ENCODE measurements at regions not wholly inside any gene's neighbourhood (a gene's known extent, or its start where the extent isn't known, plus 50 kb on each side); places are given as distances from the start of the nearest gene placed in this dataset.

- DNase-seq, result no peak
- no peaks in the 10 kb centered on the region for H3K36me3 ChIP-seq (ENCODE audit: low read depth)
- intact Hi-C loops (cut with micrococcal nuclease; ENCODE audit: unreplicated experiment), result no loop called here
- CTCF ChIA-PET, result no interaction called here
- TF ChIP-seq EZH2 (IDR thresholded peaks at IDR 0.05; ENCODE audit: low read depth) (no peak), CTCF (conservative IDR thresholded peaks at IDR 0.05) (no peak)
- no peak overlapping the region for H3K27ac ChIP-seq
- no peaks in the 10 kb centered on the region for H3K9me3 ChIP-seq (ENCODE audit: insufficient read depth, low read depth)
- no peaks in the 10 kb centered on the region for H3K79me2 ChIP-seq (ENCODE audit: low read depth)
- H3K27me3 ChIP-seq (ENCODE audit: insufficient read depth, low read depth), result no peaks in the 10 kb centered on the region
- H3K4me1 ChIP-seq (replicated peaks; ENCODE audit: insufficient read depth), result no peaks in the 10 kb centered on the region
- no peak overlapping the region for H3K4me3 ChIP-seq
- POLR2A ChIA-PET (ENCODE audit: unreplicated experiment), result no interaction called here
- H2AFZ ChIP-seq, result no peak overlapping the region
- H3K4me2 ChIP-seq, result no peak overlapping the region
- no TSS peak for BruUV-seq (replicated peaks)
- H3K9me2 ChIP-seq (ENCODE audit: insufficient read depth), result no peaks in the 10 kb centered on the region
- H3F3A ChIP-seq (ENCODE audit: insufficient read depth, low read depth), result no peaks in the 10 kb centered on the region
- no peaks in the 10 kb centered on the region for H4K20me1 ChIP-seq (ENCODE audit: insufficient read depth)
Measured at GRCh38 chr18:68557183-68557582, 157.7 kb downstream of the TMX3 start.

- H3K9me3 ChIP-seq (ENCODE audit: insufficient read depth, low read depth), result no peaks in the 10 kb centered on the region
- no peaks in the 10 kb centered on the region for H3K36me3 ChIP-seq (ENCODE audit: low read depth)
- H3K27me3 ChIP-seq (ENCODE audit: insufficient read depth, low read depth), result no peaks in the 10 kb centered on the region
- no peak for DNase-seq
- H3K9me2 ChIP-seq (ENCODE audit: insufficient read depth), result no peaks in the 10 kb centered on the region
- no TSS peak for BruUV-seq (replicated peaks)
- intact Hi-C loops (cut with micrococcal nuclease; ENCODE audit: unreplicated experiment), result no loop called here
- ChIA-PET POLR2A (ENCODE audit: unreplicated experiment) (no interaction called here), CTCF (no interaction called here)
- no peaks in the 10 kb centered on the region for H4K20me1 ChIP-seq (ENCODE audit: insufficient read depth)
- no peaks in the 10 kb centered on the region for H3K4me1 ChIP-seq (replicated peaks; ENCODE audit: insufficient read depth)
- H3K79me2 ChIP-seq (ENCODE audit: low read depth), result no peaks in the 10 kb centered on the region
- H3K4me3 ChIP-seq, result no peak overlapping the region
- no peak overlapping the region for H3K27ac ChIP-seq
- no peaks in the 10 kb centered on the region for H3F3A ChIP-seq (ENCODE audit: insufficient read depth, low read depth)
- TF ChIP-seq CTCF (conservative IDR thresholded peaks at IDR 0.05) (no peak), EZH2 (IDR thresholded peaks at IDR 0.05; ENCODE audit: low read depth) (no peak)
- H3K4me2 ChIP-seq, result no peak overlapping the region
- H2AFZ ChIP-seq, result no peak overlapping the region
Measured at GRCh38 chr18:68555879-68556301, 159.0 kb downstream of the TMX3 start.

- Histone ChIP-seq H3K4me3 (no peak overlapping the region), H3K9me2 (ENCODE audit: insufficient read depth) (no peaks in the 10 kb centered on the region), H3K27ac (no peak overlapping the region), H3K27me3 (ENCODE audit: insufficient read depth, low read depth) (no peaks in the 10 kb centered on the region), H2AFZ (peak overlapping the region; percentile 71; the same call in 1 of the 2 replicates), H4K20me1 (ENCODE audit: insufficient read depth) (no peaks in the 10 kb centered on the region), H3K4me1 (replicated peaks; ENCODE audit: insufficient read depth) (no peaks in the 10 kb centered on the region), H3K9me3 (ENCODE audit: insufficient read depth, low read depth) (no peaks in the 10 kb centered on the region), H3K79me2 (ENCODE audit: low read depth) (no peaks in the 10 kb centered on the region), H3K36me3 (ENCODE audit: low read depth) (no peaks in the 10 kb centered on the region), H3K4me2 (no peak overlapping the region), H3F3A (ENCODE audit: insufficient read depth, low read depth) (no peaks in the 10 kb centered on the region)
- ChIA-PET CTCF (no interaction called here), POLR2A (ENCODE audit: unreplicated experiment) (no interaction called here)
- DNase-seq, result no peak
- intact Hi-C loops (cut with micrococcal nuclease; ENCODE audit: unreplicated experiment), result no loop called here
- BruUV-seq (replicated peaks), result no TSS peak
- no peak for TF ChIP-seq CTCF (conservative IDR thresholded peaks at IDR 0.05)
- TF ChIP-seq EZH2 (IDR thresholded peaks at IDR 0.05; ENCODE audit: low read depth), result no peak
Measured at GRCh38 chr18:68548904-68549870, 165.7 kb downstream of the TMX3 start.
